ENCODE measurements at regions not wholly inside any gene's neighbourhood (a gene's known extent, or its start where the extent isn't known, plus 50 kb on each side); places are given as distances from the start of the nearest gene placed in this dataset.

DNA sequence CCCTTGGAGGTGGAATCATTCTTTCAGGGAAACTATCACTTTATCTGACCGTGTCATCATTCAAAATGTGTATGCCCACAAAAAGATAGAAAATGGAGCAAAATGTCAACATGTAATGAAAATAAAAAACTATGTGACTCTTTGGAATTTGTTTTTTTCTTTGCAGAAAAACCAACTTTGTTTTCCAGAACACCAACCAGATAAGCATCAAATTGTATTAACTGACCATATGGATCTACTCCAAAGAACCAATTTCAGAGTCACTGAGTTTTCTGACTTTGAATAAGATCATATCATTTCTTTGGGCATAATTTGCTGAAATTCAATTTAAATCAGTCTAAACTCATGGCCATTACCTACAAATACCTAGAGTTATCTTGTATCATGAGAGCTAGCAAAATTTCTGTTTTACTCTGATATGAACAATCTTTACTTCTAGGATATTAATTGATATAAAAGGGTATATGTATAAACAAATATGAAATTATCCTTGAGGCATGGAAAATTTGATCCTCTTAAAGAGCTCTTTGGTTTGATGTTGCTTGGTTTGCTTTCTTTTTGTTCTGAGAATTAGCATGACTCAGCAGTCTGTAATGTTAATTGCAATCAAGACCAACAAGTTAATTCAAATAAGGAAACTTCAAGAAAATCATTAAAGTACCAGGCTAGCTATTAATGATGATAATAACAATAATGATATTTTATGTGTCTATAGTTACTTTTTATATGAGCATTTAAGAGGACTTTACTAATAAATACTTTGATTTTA is 444.4 kb upstream of the MARCKS start:
- TF ChIP-seq SIN3A (IDR thresholded peaks at IDR 0.05; ENCODE audit: borderline replicate concordance, insufficient read depth, low read length): no peak
- TF ChIP-seq REST (IDR thresholded peaks at IDR 0.05; ENCODE audit: insufficient read depth in 1 of 2, low read depth in 2 of 2, low read length in 2 of 2): no peak
- no peak for TF ChIP-seq FOXP2 (optimal IDR thresholded peaks at IDR 0.05; ENCODE audit: borderline replicate concordance, extremely low read depth, extremely low read length, insufficient read depth)
- no peak for TF ChIP-seq POLR2AphosphoS5 (IDR thresholded peaks at IDR 0.05; ENCODE audit: low read depth, low read length)
- no peak for TF ChIP-seq TAF1 (IDR thresholded peaks at IDR 0.05; ENCODE audit: borderline replicate concordance, insufficient read depth, low read length)

- TF ChIP-seq REST (IDR thresholded peaks at IDR 0.05; ENCODE audit: insufficient read depth in 1 of 2, low read depth in 2 of 2, low read length in 2 of 2) (no peak), SIN3A (IDR thresholded peaks at IDR 0.05; ENCODE audit: borderline replicate concordance, insufficient read depth, low read length) (no peak), FOXP2 (optimal IDR thresholded peaks at IDR 0.05; ENCODE audit: borderline replicate concordance, extremely low read depth, extremely low read length, insufficient read depth) (no peak), POLR2AphosphoS5 (IDR thresholded peaks at IDR 0.05; ENCODE audit: low read depth, low read length) (no peak), TAF1 (IDR thresholded peaks at IDR 0.05; ENCODE audit: borderline replicate concordance, insufficient read depth, low read length) (no peak)
Observed at GRCh38 chr6:113414511-113414910, 442.6 kb upstream of the MARCKS start.

DNA sequence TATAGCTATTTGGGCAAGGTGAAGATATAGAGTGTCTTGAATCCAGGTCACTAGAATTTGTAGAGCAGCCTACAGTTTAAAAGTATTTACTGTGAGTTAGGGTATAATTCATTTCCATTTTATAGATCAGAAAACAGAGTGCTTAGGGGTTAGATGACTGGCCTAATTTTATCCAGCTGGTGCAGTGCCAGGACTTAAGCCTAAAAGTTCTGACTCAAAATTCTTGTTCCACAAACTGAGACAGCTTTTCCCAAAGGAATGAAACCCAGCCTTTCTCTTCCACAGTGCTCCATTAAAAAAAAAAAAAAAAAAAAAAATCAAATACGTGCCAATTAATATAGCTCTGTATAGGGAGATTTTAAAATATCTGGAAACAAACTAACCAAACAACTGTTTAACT is 441.0 kb upstream of the MARCKS start:
- TF ChIP-seq POLR2AphosphoS5 (IDR thresholded peaks at IDR 0.05; ENCODE audit: low read depth, low read length) (no peak), TAF1 (IDR thresholded peaks at IDR 0.05; ENCODE audit: borderline replicate concordance, insufficient read depth, low read length) (no peak), REST (IDR thresholded peaks at IDR 0.05; ENCODE audit: insufficient read depth in 1 of 2, low read depth in 2 of 2, low read length in 2 of 2) (no peak), FOXP2 (optimal IDR thresholded peaks at IDR 0.05; ENCODE audit: borderline replicate concordance, extremely low read depth, extremely low read length, insufficient read depth) (no peak), SIN3A (IDR thresholded peaks at IDR 0.05; ENCODE audit: borderline replicate concordance, insufficient read depth, low read length) (no peak)

DNA sequence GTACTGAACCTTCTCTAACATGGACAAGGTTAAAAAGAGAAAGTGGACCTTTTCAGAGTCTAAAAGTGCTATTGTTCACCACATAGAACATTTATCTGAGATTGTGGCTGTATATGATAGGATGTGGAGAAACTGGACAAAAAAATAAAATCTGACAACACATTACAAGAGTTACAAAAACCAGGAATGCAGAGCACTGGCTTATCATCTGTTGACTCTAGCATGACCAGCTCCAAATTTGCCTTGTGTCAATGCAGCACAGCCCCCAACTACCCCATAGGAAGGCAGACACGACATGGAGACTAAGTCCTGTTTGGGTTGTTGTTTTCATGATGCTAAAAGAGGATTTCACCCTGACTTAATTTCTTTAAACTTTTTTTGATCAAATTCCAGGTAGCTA is 436.9 kb upstream of the MARCKS start:
- TF ChIP-seq TAF1 (IDR thresholded peaks at IDR 0.05; ENCODE audit: borderline replicate concordance, insufficient read depth, low read length): no peak
- TF ChIP-seq SIN3A (IDR thresholded peaks at IDR 0.05; ENCODE audit: borderline replicate concordance, insufficient read depth, low read length): no peak
- no peak for TF ChIP-seq POLR2AphosphoS5 (IDR thresholded peaks at IDR 0.05; ENCODE audit: low read depth, low read length)
- TF ChIP-seq REST (IDR thresholded peaks at IDR 0.05; ENCODE audit: insufficient read depth in 1 of 2, low read depth in 2 of 2, low read length in 2 of 2): no peak
- no peak for TF ChIP-seq FOXP2 (optimal IDR thresholded peaks at IDR 0.05; ENCODE audit: borderline replicate concordance, extremely low read depth, extremely low read length, insufficient read depth)
